B cell (primary cell): ENCODE measurements at regions not wholly inside any gene's neighbourhood (a gene's known extent, or its start where the extent isn't known, plus 50 kb on each side); places are given as distances from the start of the nearest gene placed in this dataset.

Experiments used
- CTCF ChIP-seq: fragments of 200-600 bp; IDR thresholded peaks from one replicate; pipeline ENCODE4 v1.8.0; 2022; ENCODE audit warnings: antibody characterized with exemption, mild to moderate bottlenecking
- EZH2 ChIP-seq: IDR thresholded peaks from 2 replicates; pipeline ENCODE4 v1.6.1; 2012; ENCODE audit warnings: borderline replicate concordance, low read depth, mild to moderate bottlenecking, moderate library complexity, low read length; ENCODE audit not compliant: insufficient read depth, poor library complexity, severe bottlenecking

- TF ChIP-seq CTCF (no peak), EZH2 (no peak)
Observed at GRCh38 chr20:48329031-48329615, 498.7 kb downstream of the PREX1 start.
